Renal cortex interstitium (tissue), 11 donors: ENCODE measurements at regions not wholly inside any gene's neighbourhood (a gene's known extent, or its start where the extent isn't known, plus 50 kb on each side); places are given as distances from the start of the nearest gene placed in this dataset.
"Not testable (repeated sequence)": the region's sequence is repeated elsewhere in the genome, so short reads cannot be mapped to it uniquely, and the experiment has no call there.

Experiments
- DNase-seq, 11 donors: peaks; one replicate each; pipeline ENCODE4 v3.0.0-alpha.2; 2013; ENCODE audit warnings: low read depth in 9 of 11, low spot score in 4 of 11; ENCODE audit errors: extremely low read depth in 1 of 11

GRCh38 chr20:10109641-10110040, 74.9 kb downstream of the ANKEF1 start:
- DNase-seq = no peak

DNA sequence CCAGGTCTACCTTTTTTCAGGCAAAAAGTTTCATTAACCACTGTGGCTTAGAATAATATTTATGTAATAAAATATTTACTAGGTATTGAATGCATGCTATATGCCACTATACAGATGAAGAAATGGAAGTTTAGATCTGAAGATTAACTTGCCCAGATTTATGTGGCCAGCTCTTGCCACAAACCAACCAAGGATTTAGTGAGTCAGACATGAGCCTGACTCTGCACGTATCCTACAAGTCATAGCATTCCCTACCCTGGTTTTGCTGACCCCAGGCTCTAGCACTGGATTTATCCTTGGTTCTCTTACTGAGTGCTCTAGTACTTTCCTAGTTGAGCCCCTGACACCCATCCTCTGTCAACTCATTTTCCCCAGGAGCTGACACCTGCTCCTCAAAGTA, 75.4 kb downstream of the ANKEF1 start:
- no peak for DNase-seq

- peak in 1 of 11 donors; percentile 1 for DNase-seq
Measured at GRCh38 chr20:10111139-10111958, 76.6 kb downstream of the ANKEF1 start.

- no peak for DNase-seq
Measured at GRCh38 chr20:10111959-10112250, 77.1 kb downstream of the ANKEF1 start.

DNA sequence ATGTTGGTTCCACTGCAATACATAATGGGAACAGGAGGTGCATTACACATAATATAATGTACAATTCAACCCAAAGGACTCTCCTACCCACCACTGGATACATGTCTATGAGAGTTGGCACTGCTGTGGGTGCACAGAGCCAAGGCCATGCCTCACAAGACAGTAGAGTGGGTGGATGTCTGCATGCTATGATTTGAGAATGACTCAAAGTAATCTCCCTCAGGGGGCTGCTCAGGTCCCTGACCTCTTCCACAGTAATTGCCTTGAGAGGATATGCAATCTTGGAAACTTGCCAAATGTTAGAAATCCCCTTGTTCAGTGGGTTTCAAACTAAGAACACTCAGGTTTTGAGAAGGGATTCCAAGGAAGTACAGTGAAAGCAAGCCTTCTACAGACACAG, 79.0 kb downstream of the ANKEF1 start:
- no peak for DNase-seq

- no peak for DNase-seq
Measured at GRCh38 chr20:10114598-10114997, 79.8 kb downstream of the ANKEF1 start.

- no peak for DNase-seq
Measured at GRCh38 chr20:10115021-10115420, 80.2 kb downstream of the ANKEF1 start.

GRCh38 chr20:10119336-10119735, 84.5 kb downstream of the ANKEF1 start:
- no peak for DNase-seq

DNA sequence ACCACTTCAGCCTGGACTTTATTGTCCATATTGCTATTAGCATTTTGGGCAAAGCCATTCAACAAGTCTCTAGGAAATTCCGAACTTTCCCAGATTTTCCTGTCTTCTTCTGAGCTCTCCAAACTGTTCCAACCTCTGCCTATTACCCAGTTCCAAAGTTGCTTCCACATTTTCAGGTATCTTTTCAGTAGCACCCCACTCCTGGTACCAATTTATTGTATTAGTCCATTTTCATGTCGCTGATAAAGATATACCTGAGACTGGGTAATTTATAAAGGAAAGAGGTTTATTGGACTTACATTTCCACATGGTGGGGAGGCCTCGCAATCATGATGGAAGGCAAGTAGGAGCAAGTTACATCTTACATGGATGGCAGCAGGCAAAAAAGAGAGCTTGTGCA, 90.1 kb downstream of the ANKEF1 start:
- not testable (repeated sequence) for DNase-seq

GRCh38 chr20:10125757-10126156, 91.0 kb downstream of the ANKEF1 start:
- DNase-seq = no peak

GRCh38 chr20:10129749-10130148, 88.9 kb upstream of the SNAP25 start:
- DNase-seq = no peak

DNA sequence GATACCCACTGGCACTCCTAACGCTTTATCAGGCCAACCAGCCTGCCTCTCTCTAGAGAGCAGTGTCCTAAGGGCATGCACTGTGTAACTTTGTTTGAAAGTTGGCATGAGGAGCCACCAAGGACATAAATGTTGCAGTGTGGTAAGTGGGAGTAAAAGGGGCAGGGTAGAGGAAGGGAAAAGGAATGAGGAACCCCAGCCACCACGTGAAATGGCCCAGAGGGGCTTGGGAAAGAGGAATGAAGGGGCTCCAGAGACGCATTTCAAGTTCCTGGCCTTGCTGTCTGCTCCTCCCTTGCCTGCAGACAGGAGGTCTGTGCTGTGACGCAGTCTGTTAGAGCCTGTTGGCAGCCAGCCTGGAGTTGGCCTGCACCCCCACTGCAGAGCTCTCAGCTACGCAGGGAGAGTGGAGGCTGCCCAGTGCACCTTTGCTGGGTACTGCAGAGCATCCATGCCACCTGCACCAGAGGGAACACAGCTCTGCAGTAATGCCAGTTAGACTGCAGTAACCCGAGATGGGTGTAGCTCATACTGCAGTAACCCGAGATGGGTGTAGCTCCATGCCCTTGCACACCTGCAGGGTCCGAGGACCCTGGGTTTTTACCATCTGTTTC, 86.8 kb upstream of the SNAP25 start:
- DNase-seq = peak in 4 of 11 donors; percentile 17 to 31 (median 20)

DNA sequence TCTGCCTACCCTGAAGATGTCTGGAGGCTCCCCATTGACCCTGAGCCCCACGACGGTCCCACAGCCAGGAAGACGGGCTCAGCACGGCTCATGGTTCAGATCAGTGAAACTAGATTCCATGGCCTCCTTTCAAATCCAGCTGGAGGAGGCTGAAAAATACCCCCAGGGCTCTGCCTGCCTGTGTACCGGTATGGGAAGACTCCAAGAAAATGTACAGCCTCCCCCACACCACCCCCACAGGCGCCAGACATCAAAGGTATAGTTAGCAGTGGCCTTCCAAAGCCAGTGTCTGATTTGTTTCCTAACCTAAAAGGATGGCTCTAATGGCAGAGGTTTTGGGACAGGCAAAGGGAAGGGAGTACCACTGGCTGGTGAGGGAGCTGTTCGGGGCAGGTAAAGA, 86.2 kb upstream of the SNAP25 start:
- DNase-seq = peak in 1 of 11 donors; percentile 2

- no peak for DNase-seq
Measured at GRCh38 chr20:10133532-10133931, 85.1 kb upstream of the SNAP25 start.

- no peak for DNase-seq
Measured at GRCh38 chr20:10134176-10134575, 84.5 kb upstream of the SNAP25 start.

DNA sequence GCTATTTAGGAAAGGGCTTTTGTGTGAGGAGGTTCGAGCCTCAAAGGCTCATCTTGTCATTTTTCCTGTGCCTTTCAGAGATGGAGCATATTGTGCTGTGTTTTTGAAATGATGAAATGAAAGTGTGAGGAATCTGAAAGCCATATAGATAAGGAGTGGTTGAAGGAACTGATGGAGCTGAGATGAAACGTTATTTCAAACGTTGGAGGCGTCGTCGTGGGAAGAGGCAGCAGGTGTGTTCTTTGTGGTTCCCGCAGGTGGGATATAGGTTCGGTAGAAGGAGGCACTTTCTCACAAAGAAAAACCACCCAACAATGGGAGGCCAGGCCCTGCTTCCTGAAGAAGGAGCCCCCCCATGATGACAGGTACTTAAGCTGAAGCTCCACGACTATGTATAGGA, 83.2 kb upstream of the SNAP25 start:
- no peak for DNase-seq

DNA sequence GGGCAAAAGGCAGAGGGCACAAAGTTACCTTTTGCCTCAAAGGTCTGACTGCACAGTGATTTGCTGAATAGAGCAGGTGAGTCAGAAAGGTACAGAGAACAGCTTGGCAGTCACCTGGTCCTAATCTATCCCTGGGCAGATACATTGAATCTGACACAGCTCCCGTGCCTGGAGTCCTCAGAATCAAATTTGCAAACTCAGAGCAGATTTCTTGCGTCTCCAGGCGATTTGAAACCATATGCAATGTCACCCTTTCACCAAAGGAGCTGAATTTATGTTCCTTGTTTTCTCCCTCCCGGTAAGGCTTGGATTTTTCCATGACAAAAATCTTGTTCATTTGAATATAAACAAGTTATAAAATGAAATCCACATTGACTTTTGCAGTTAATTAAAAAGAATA, 81.6 kb upstream of the SNAP25 start:
- DNase-seq = no peak

- no peak for DNase-seq
Measured at GRCh38 chr20:10137533-10137932, 81.1 kb upstream of the SNAP25 start.

DNA sequence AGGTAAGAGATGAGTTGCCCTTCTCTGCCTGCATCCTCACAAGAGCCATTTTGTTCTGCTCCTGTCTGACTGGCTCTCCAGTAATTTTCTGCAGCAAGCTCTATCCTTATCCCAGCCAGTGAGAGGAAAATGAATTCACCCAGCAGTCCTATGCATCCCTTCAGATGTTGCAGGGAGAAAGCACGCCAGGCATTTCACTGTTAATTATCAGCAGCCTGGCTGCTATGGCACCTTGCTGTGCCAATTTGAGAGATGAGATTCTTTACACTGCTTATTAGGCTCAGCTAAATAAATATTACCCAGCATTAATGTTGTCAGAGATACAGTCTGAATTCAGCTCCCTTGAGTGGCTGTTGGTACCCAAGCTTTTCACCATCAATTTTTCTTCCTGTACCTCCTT, 61.1 kb upstream of the SNAP25 start:
- DNase-seq = no peak

DNA sequence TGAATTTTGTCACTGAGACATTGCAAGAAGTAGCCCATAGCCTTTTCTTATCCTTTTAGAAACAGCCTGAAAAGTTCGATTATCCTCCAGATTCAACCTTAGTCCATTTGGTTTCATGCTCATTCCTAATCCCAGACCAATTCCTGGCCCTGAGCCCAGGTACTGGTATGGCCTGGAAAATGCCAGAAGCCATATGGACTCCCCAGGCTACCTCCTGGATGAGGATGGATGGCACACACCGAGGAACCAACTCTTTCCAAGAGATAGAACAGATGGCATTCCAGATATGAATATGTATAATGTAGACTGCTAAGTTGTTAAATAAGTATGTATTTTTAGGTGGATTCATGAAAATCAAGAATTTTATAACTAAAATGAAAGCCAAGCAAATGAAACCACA, 51.6 kb upstream of the SNAP25 start:
- DNase-seq = no peak

- no peak for DNase-seq
Measured at GRCh38 chr20:10167594-10167993, 51.0 kb upstream of the SNAP25 start.
